UCSD-AML1 (cell line): ENCODE measurements at regions not wholly inside any gene's neighbourhood (a gene's known extent, or its start where the extent isn't known, plus 50 kb on each side); places are given as distances from the start of the nearest gene placed in this dataset.

Source experiments
- DNase-seq: peaks from one replicate; lab custom pipeline; 2025; ENCODE audit not compliant: unreplicated experiment; lab: John Stamatoyannopoulos, UW

DNA sequence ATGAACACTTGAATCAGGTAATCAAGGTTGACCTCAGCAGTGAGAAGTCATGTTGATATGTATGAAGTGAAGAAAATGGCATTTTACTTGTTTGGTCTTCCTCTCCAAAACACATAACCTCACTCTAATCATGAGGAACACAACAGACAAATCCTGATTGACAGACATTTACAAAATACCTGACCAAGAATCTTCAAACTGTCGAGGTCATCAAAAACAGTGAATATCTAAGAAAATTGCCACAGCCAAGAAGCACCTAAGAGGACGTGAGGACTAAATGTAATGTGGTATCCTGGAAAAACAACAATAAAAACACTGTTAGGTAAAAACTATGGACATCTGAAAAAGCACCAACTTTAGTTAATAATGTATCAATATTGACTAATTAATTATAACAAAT lies 129.5 kb upstream of the MAGEB18 start:
- DNase-seq = no peak

GRCh38 chrX:26019386-26019785 lies 118.8 kb upstream of the MAGEB18 start:
- no peak for DNase-seq

GRCh38 chrX:26026179-26026578 lies 112.0 kb upstream of the MAGEB18 start:
- no peak for DNase-seq

DNA sequence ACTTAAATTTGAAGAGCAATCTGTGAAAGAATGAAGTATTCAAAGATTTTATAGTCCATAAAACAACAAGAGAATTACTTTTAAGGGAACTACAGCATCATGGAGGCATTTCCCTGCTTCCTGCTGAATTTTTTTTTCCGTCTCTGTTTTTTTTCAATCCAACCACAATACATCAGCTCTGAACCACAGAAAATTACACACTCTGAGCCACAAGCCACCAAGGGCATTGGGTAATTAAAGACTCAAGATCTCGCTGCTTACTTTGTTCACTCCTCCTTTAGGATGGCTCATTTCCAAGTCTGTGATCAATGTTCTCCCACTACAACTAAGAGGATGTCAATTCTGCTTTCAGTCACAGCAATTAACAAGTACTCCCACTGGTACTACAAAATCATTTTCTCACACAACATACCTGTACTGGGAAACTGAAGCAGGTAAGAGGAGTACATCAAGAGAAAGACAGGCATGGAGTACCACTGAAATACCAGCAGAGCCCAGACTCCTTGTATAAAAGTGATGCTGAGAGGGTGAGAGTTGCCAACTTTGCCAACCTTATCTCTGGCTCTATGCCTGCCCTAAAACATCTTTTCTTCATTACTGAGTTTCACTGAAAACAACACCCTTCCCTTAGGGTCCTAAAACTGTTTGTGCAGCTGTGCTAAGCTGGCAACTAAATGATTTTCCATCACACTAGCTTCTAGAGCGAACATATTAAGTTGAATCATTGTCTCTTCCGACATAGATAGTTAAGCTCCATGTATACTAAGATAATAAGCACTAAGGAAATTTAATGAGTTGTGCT lies 105.8 kb upstream of the MAGEB18 start:
- DNase-seq = no peak

DNA sequence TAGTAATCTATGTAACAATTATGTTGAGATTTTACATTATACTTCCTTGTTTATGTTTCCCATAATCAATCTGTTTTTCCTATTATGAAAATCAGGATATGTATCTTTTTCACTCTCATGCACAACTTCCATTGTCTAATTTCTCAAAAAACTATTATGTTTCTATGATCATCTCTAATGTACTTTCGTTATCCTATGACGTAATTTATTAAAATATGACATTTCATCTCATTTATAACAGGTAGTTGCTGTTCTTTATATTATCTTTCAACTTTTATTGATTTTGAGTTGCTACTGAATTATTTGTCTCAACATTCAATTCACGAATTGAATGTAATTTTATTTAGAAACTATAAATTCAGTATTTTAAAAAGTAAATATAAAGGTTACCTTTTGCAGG lies 100.8 kb upstream of the MAGEB18 start:
- DNase-seq = no peak

- no peak for DNase-seq
These were observed 88.0 kb upstream of the MAGEB18 start for GRCh38 chrX:26050099-26050498.

GRCh38 chrX:26070882-26071281 lies 67.3 kb upstream of the MAGEB18 start:
- no peak for DNase-seq

DNA sequence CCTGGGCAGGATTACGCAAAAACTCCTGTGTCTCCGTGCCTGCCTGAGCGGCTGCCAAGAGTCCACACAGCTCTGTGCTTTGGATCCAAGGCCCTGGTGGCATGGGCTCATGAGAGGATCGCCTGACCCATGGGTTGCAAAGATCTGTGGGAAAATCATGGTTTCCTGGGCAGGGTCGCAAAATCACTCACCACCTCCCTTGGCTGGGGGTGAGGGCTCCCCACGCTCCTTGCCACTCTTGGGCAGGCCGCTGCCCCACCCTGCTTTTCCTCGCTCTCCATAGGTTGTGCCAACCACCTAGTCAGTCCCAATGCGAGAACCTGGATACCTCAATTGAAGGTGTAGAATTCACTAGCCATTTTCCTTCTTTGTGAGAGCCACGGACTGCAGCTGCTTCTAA lies 66.5 kb upstream of the MAGEB18 start:
- no peak for DNase-seq

GRCh38 chrX:26083093-26083492 lies 55.0 kb upstream of the MAGEB18 start:
- no peak for DNase-seq
